GM19463 (cell line): ENCODE measurements at regions not wholly inside any gene's neighbourhood (a gene's known extent, or its start where the extent isn't known, plus 50 kb on each side); places are given as distances from the start of the nearest gene placed in this dataset.

Experiments
- ATAC-seq: cut with Tn5 transposase; IDR thresholded peaks from one replicate; pipeline ENCODE4 v1.9.1; 2021; ENCODE audit warnings: mild to moderate bottlenecking, moderate library complexity; ENCODE audit not compliant: unreplicated experiment

GRCh38 chr18:6465281-6465680 lies 50.6 kb upstream of the L3MBTL4 start:
- no peak for ATAC-seq

DNA sequence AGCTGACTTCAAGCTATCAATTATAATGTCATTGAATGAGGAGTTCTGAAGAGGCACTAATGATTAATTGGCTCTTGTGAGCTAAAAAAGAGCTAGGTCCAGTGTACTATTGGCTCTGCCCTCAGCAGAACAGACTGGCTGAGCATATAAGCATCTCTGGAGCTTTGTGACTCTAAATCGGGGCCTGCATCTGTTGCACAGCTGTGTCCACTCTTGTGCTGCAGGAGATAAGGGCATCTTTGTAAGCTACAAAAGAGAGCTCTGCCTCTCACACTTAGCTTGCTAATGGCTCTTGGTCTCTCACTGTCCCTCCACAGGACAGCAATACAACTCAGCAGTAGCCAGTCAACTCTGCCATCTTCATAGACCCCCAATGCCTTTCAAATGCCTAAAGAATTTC lies 61.5 kb upstream of the L3MBTL4 start:
- ATAC-seq: no peak

- ATAC-seq: no peak
Observed at GRCh38 chr18:6476880-6477279, 62.2 kb upstream of the L3MBTL4 start.

- no peak for ATAC-seq
Observed at GRCh38 chr18:6478121-6478520, 63.4 kb upstream of the L3MBTL4 start.

DNA sequence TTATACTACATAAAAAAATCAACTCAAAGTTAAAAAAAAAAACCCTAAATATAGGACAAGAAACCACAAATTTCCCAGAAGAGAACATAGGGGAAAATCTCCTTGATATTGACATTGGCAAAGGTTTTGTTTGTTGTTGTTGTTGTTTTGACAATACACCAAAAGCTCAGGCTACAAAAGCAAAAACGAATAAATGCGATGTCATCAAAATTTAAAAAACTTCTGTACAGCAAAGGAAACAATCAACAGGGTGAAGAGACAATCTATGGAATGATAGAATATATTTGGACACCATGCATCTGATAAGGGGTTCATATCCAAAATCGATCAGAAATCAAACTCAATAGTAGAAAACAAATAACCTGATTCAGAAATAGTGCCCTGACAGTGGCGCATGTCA lies 65.0 kb upstream of the L3MBTL4 start:
- no peak for ATAC-seq

- ATAC-seq: no peak
Observed at GRCh38 chr18:6482198-6482977, 67.7 kb upstream of the L3MBTL4 start.

GRCh38 chr18:6484659-6485058 lies 69.9 kb upstream of the L3MBTL4 start:
- ATAC-seq: no peak

DNA sequence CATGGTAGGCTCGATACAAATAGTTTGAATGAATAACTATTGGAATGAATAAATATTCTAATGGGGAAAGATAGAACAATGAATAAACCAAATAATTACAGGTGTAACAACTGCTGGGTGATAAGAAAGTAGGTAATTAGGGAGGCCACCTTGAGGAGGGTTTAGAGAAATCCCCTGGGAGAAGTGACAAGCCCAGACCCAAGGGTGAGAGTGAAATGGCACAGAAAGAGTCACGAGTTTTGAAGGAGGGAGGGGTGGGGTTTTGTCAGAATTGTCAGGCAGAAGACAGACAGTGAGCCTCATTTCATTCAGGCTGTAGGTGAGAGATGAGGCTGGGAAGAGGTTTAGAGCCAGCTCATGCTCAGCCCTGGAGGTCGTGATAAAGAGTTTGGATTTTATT lies 71.6 kb upstream of the L3MBTL4 start:
- ATAC-seq: no peak

GRCh38 chr18:6486764-6487426 lies 72.2 kb upstream of the L3MBTL4 start:
- ATAC-seq: no peak

GRCh38 chr18:6487968-6488367 lies 73.3 kb upstream of the L3MBTL4 start:
- no peak for ATAC-seq

DNA sequence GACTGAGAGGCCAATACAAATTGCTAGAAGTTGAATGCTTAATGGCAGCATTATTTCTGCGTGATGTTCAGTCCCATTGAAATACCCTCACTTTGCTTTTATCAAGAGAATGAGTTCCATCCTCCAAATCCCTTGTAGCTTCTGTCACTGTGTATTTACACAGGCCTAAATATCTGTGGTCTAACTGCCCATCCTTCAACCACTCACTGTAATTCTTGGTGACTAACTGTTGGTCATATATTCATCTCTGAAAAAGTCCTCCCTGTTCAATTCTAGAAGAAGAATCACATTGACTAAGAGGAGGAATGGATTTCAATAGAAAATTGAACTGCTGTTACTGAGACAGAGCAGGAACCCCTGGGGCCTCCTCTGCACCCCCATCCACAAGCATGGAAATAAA lies 74.2 kb upstream of the L3MBTL4 start:
- ATAC-seq: no peak

DNA sequence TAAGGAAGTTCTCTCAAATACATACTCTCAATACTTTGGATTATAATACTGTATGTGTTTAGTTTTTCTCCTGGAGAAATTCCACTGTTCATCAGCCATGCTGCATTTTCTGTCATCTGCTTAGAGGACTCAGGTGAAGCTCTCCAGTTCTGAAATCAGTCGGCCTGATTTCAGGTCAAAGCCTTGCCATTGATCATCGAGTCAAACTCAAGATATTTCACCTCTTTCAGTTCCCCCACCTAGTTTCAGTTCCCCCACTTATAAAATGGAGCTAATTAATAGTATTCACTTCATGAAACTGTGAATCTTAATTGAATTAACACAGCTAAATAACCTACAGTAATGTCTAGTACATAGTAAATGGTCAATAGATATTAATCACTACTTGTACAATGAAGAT lies 75.3 kb upstream of the L3MBTL4 start:
- ATAC-seq: no peak

- ATAC-seq: no peak
Observed at GRCh38 chr18:6493194-6493593, 78.5 kb upstream of the L3MBTL4 start.

DNA sequence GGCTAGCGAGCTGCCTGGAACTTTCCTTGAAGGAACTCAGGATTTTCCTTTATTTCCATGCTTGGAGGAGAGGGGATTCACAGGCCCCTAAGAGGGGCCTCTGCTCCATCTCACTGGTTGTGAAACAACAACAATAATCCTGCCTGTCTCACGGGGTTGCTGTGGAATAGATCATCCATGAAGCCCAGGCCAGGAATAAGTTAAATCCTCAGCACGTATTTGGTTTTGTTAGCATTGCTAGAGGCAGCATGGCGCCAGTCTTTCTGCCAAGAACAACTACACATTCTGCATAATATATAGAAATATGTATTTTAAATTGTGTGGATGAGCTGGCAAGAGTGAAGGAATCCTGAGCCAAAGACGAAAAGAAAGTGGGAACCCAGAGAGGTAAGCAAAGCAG lies 80.8 kb upstream of the L3MBTL4 start:
- ATAC-seq: no peak

- ATAC-seq: no peak
Observed at GRCh38 chr18:6497543-6497942, 82.8 kb upstream of the L3MBTL4 start.

- ATAC-seq: no peak
Observed at GRCh38 chr18:6498289-6498856, 83.7 kb upstream of the L3MBTL4 start.

GRCh38 chr18:6504605-6505497 lies 90.1 kb upstream of the L3MBTL4 start:
- no peak for ATAC-seq

DNA sequence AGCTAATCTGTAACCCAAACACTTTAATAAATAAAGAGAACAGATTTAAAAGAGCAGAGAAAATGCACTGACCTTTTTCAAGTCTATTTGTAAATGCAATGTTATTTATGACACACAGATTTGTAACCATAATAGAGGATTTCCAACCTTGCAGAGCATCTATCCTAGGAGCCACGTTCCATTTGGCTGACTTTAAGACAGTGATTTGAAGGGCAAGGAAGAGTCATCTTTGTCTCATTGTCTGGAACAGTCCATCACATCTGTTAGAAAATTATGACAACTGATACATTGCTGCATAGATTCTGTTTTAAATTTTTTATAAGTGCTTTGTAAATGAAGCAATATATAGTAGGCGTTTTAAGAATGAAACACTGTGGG lies 90.8 kb upstream of the L3MBTL4 start:
- ATAC-seq: no peak

DNA sequence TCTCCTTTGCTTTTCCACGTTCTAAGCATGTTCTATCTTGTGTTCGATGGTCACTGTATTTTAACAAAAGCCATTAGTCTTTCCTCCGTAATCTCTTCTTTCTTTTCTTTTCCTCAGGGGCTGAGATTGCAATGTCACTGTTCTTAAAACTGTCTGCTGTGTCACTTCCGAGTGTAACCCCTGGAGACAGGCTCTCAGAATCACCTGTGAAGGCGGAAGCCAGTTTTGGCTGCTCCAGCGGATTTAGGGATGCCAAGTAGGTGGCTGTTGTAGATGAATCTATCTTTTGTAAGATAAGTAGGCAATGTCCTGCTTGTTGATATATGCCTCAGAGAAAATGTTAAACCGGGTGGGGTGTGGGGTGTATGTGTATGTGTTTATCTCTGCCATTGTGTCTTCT lies 94.7 kb upstream of the L3MBTL4 start:
- ATAC-seq: no peak

DNA sequence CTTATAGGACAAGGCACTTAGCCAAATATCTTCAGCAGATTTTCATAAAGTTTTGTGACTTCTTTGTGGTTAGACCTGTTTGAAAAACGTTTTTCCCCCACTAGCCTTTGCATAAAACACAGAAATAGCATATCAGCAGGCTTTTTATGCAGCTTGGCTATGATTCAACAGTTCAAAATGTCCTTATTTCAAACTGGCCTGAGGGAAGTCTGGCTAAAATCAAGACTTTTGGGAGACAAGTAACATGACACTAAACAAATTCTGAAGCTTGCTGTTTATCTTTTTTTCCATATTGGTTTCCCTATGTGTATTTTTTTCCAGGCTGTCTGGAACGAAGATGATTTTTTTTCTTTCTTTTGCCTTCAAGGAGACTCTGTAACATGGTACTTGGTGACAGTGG lies 95.1 kb upstream of the L3MBTL4 start:
- ATAC-seq: no peak

- ATAC-seq: no peak
Observed at GRCh38 chr18:6520901-6521300, 106.2 kb upstream of the L3MBTL4 start.
